Common myeloid progenitor, CD34-positive (primary cell): ENCODE measurements at regions not wholly inside any gene's neighbourhood (a gene's known extent, or its start where the extent isn't known, plus 50 kb on each side); places are given as distances from the start of the nearest gene placed in this dataset.

Source experiments
- CTCF ChIA-PET: fragments of 350-600 bp; sonication (Branson Sonifier 250); formaldehyde crosslinking; loops from one replicate; lab custom pipeline; 2021; ENCODE audit warnings: antibody characterized with exemption; lab: Charles Lee
- POLR2A ChIA-PET: fragments of 350-600 bp; sonication (Branson Sonifier 250); formaldehyde crosslinking; loops from one replicate; lab custom pipeline; 2021; ENCODE audit warnings: antibody characterized with exemption; lab: Charles Lee
- DNase-seq, 3 donors: peaks; one replicate each; pipeline versions ENCODE4 v3.0.0 to v3.0.0-alpha.2; 2013
- H3K27ac ChIP-seq, 2 experiments: 1 replicate in 1 of 2; 2 replicates in 1 of 2; pipeline ENCODE4 v1.7.0; 2013; ENCODE audit warnings: inconsistent platforms in 2 of 2, low read length in 2 of 2, mild to moderate bottlenecking in 2 of 2, low read depth in 1 of 2, moderate library complexity in 1 of 2; ENCODE audit not compliant: severe bottlenecking in 2 of 2, insufficient read depth in 1 of 2, poor library complexity in 1 of 2
- H3K27me3 ChIP-seq, 5 experiments: replicated peaks in 2 of 5; 1 replicate in 3 of 5; 2 replicates in 2 of 5; pipeline versions ENCODE4 v1.6.1 to v1.7.0; 2013; ENCODE audit warnings: low read length in 4 of 5, mild to moderate bottlenecking in 2 of 5, moderate library complexity in 2 of 5, inconsistent platforms in 1 of 5; ENCODE audit not compliant: insufficient read depth in 5 of 5, control insufficient read depth in 4 of 5
- H3K36me3 ChIP-seq, 4 experiments: 1 replicate in 2 of 4; 2 replicates in 2 of 4; pipeline versions ENCODE4 v1.6.1 to v1.7.0; 2013; ENCODE audit warnings: low read length in 3 of 4, control low read depth in 1 of 4, mild to moderate bottlenecking in 1 of 4; ENCODE audit not compliant: control insufficient read depth in 4 of 4, insufficient read depth in 4 of 4
- H3K4me1 ChIP-seq, 4 experiments: 1 replicate in 3 of 4; 2 replicates in 1 of 4; pipeline versions ENCODE4 v1.6.1 to v1.7.1; 2013; ENCODE audit warnings: low read length in 3 of 4, mild to moderate bottlenecking in 3 of 4, control low read depth in 1 of 4, inconsistent platforms in 1 of 4, moderate library complexity in 1 of 4; ENCODE audit not compliant: control insufficient read depth in 4 of 4, insufficient read depth in 4 of 4; ENCODE audit errors: control extremely low read depth in 1 of 4
- H3K4me3 ChIP-seq, 7 experiments: 1 replicate in 4 of 7; 2 replicates in 3 of 7; pipeline versions ENCODE4 v1.5.1 to v1.7.0; 2013; ENCODE audit warnings: mild to moderate bottlenecking in 7 of 7, low read length in 6 of 7, moderate library complexity in 6 of 7, inconsistent platforms in 2 of 7, low read depth in 2 of 7, control low read depth in 1 of 7; ENCODE audit not compliant: insufficient read depth in 4 of 7, control insufficient read depth in 1 of 7; ENCODE audit errors: extremely low read depth in 1 of 7
- H3K9me3 ChIP-seq, 5 experiments: 1 replicate in 4 of 5; 2 replicates in 1 of 5; pipeline versions ENCODE4 v1.6.1 to v1.7.1; 2013; ENCODE audit warnings: low read length in 4 of 5, mild to moderate bottlenecking in 2 of 5, inconsistent platforms in 1 of 5, low read depth in 1 of 5, moderate library complexity in 1 of 5; ENCODE audit not compliant: control insufficient read depth in 4 of 5, insufficient read depth in 2 of 5; ENCODE audit errors: control extremely low read depth in 1 of 5
- WGBS: methylation state at CpG from one replicate; pipeline ENCODE4 v1.1.5; 2013; ENCODE audit not compliant: insufficient coverage; 5-methylcytosine and 5-hydroxymethylcytosine counted together

- H3K36me3 ChIP-seq = no peaks in the 10 kb centered on the region
- H3K9me3 ChIP-seq = no peaks in the 10 kb centered on the region
- 51% methylated on average over 9 of the region's 11 CpGs for WGBS
- H3K4me3 ChIP-seq = peak overlapping the region in 3 of 7 experiments; percentile 14 to 48 (median 22)
- ChIA-PET CTCF (interaction anchor here (0.6 to 1.9 kb wide), 5 partner anchors 17 to 194 kb away, joined by 3 to 4 read pairs (median 3); no protein-coding TSS in a partner anchor), POLR2A (no interaction called here)
- H3K4me1 ChIP-seq = peaks cover 3 to 59% (median 47%) of the 10 kb centered on the region in 4 experiments
- peak; percentile 92 to 97 (median 96) for DNase-seq
- H3K27ac ChIP-seq = peak overlapping the region; percentile 62 to 85
- no peaks in the 10 kb centered on the region for H3K27me3 ChIP-seq
Observed at GRCh38 chr11:47917599-47918369, 62.6 kb upstream of the PTPRJ start.

GRCh38 chr11:47916361-47916841 lies 64.0 kb upstream of the PTPRJ start:
- Histone ChIP-seq H3K27ac (no peak overlapping the region), H3K4me1 (peaks cover 3 to 59% (median 47%) of the 10 kb centered on the region in 4 experiments), H3K36me3 (no peaks in the 10 kb centered on the region), H3K27me3 (no peaks in the 10 kb centered on the region), H3K4me3 (no peak overlapping the region), H3K9me3 (no peaks in the 10 kb centered on the region)
- ChIA-PET CTCF (interaction anchor here (0.7 kb wide), 1 partner anchor 196 kb away, joined by 5 read pairs; no protein-coding TSS in a partner anchor), POLR2A (no interaction called here)
- 96% methylated on average over 3 of the region's 9 CpGs for WGBS
- no peak for DNase-seq

- peaks cover 3 to 54% (median 43%) of the 10 kb centered on the region in 4 experiments for H3K4me1 ChIP-seq
- ChIA-PET CTCF (no interaction called here), POLR2A (interaction anchor here (0.5 kb wide), 1 partner anchor 49 kb away, joined by 3 read pairs; no protein-coding TSS in a partner anchor)
- DNase-seq = no peak
- H3K4me3 ChIP-seq = no peak overlapping the region
- H3K27ac ChIP-seq = no peak overlapping the region
- H3K36me3 ChIP-seq = no peaks in the 10 kb centered on the region
- H3K9me3 ChIP-seq = no peaks in the 10 kb centered on the region
- no peaks in the 10 kb centered on the region for H3K27me3 ChIP-seq
Observed at GRCh38 chr11:47915783-47916182, 64.6 kb upstream of the PTPRJ start.

- Histone ChIP-seq H3K9me3 (no peaks in the 10 kb centered on the region), H3K36me3 (no peaks in the 10 kb centered on the region), H3K27me3 (no peaks in the 10 kb centered on the region), H3K4me1 (peaks cover 3 to 50% (median 39%) of the 10 kb centered on the region in 4 experiments), H3K27ac (no peak overlapping the region), H3K4me3 (no peak overlapping the region)
- ChIA-PET CTCF (no interaction called here), POLR2A (interaction anchor here (0.5 kb wide), 1 partner anchor 49 kb away, joined by 3 read pairs; no protein-coding TSS in a partner anchor)
- WGBS = 73% methylated on average over 8 of the region's 9 CpGs
- DNase-seq = peak in 2 of 3 donors; percentile 33 to 37
Observed at GRCh38 chr11:47915374-47915773, 65.0 kb upstream of the PTPRJ start.

GRCh38 chr11:47914743-47915142 lies 65.6 kb upstream of the PTPRJ start:
- WGBS = 93% methylated on average over 3 of the region's 7 CpGs

GRCh38 chr11:47913529-47914244 lies 65.5 kb upstream of the NUP160 start:
- POLR2A ChIA-PET = no interaction called here
- peaks cover 0 to 33% (median 23%) of the 10 kb centered on the region in 4 experiments for H3K4me1 ChIP-seq

More at GRCh38 chr11:47914743-47915142, 65.6 kb upstream of the PTPRJ start:
- ChIA-PET CTCF (interaction anchor here (1.5 kb wide), 1 partner anchor 29 kb away, joined by 3 read pairs; no protein-coding TSS in a partner anchor), POLR2A (no interaction called here)
- Histone ChIP-seq H3K36me3 (no peaks in the 10 kb centered on the region), H3K9me3 (no peaks in the 10 kb centered on the region), H3K4me1 (peaks cover 0 to 44% (median 34%) of the 10 kb centered on the region in 4 experiments), H3K27me3 (no peaks in the 10 kb centered on the region), H3K4me3 (no peak overlapping the region), H3K27ac (no peak overlapping the region)
- DNase-seq = no peak

More at GRCh38 chr11:47913529-47914244, 65.5 kb upstream of the NUP160 start:
- WGBS = 91% methylated on average over 6 of the region's 8 CpGs
- H3K36me3 ChIP-seq = no peaks in the 10 kb centered on the region
- H3K27ac ChIP-seq = no peak overlapping the region
- no peaks in the 10 kb centered on the region for H3K9me3 ChIP-seq
- no peak overlapping the region for H3K4me3 ChIP-seq
- no peaks in the 10 kb centered on the region for H3K27me3 ChIP-seq
- CTCF ChIA-PET = interaction anchor here (1.5 kb wide), 1 partner anchor 28 kb away, joined by 3 read pairs; no protein-coding TSS in a partner anchor
- DNase-seq = no peak
